Lung (tissue), 11 donors: ENCODE measurements at regions not wholly inside any gene's neighbourhood (a gene's known extent, or its start where the extent isn't known, plus 50 kb on each side); places are given as distances from the start of the nearest gene placed in this dataset.
A peak's percentile ranks its signal among the peaks of the same experiment; 100 is the strongest.

Experiments
- ATAC-seq: fragments of 200-7000 bp; cut with Tn5 transposase; one replicate; pipeline ENCODE4 v1.9.1; 2020; ENCODE audit warnings: moderate number of reproducible peaks; ENCODE audit not compliant: insufficient read depth, low FRiP score
- DNase-seq, 3 donors: peaks; one replicate each; pipeline ENCODE4 v3.0.0-alpha.2; 2013 to 2017
- H3K27ac ChIP-seq, 2 donors: one replicate each; pipeline ENCODE4 v1.5.1; 2013; ENCODE audit warnings: mild to moderate bottlenecking in 2 of 2, moderate library complexity in 2 of 2, control low read depth in 1 of 2, inconsistent platforms in 1 of 2, low read depth in 1 of 2, low read length in 1 of 2
- H3K27me3 ChIP-seq, 3 donors: one replicate each; pipeline ENCODE4 v1.5.1; 2013; ENCODE audit warnings: low read length in 2 of 3; ENCODE audit not compliant: control insufficient read depth in 3 of 3, insufficient read depth in 3 of 3
- H3K36me3 ChIP-seq, 4 donors: one replicate each; pipeline ENCODE4 v1.5.1; 2013; ENCODE audit warnings: low read length in 4 of 4, mild to moderate bottlenecking in 1 of 4, moderate library complexity in 1 of 4; ENCODE audit not compliant: control insufficient read depth in 4 of 4, insufficient read depth in 4 of 4
- H3K4me1 ChIP-seq, 5 donors: one replicate each; pipeline ENCODE4 v1.5.1; 2013; ENCODE audit warnings: low read length in 5 of 5, mild to moderate bottlenecking in 2 of 5, moderate library complexity in 1 of 5; ENCODE audit not compliant: control insufficient read depth in 5 of 5, insufficient read depth in 5 of 5
- H3K4me3 ChIP-seq: one replicate; pipeline ENCODE4 v1.5.1; 2013; ENCODE audit warnings: mild to moderate bottlenecking, control low read depth, moderate library complexity
- H3K9ac ChIP-seq, 2 donors: one replicate each; pipeline ENCODE4 v1.5.1; 2013; ENCODE audit warnings: low read length in 2 of 2, control low read depth in 1 of 2; ENCODE audit not compliant: insufficient read depth in 1 of 2
- H3K9me3 ChIP-seq, 4 donors: one replicate each; pipeline ENCODE4 v1.5.1; 2013; ENCODE audit warnings: low read length in 3 of 4, mild to moderate bottlenecking in 1 of 4, moderate library complexity in 1 of 4; ENCODE audit not compliant: control insufficient read depth in 4 of 4, insufficient read depth in 3 of 4
- WGBS, 2 donors: extraction: QIAGEN DNeasy Blood & Tissue Kit; methylation state at CpG; one replicate each; pipeline ENCODE4 v1.1.7; 2013; 5-methylcytosine and 5-hydroxymethylcytosine counted together
- TF ChIP-seq, protein P1 (sequence below): IDR thresholded peaks from 2 replicates; pipeline ENCODE4 v1.5.1; 2012; ENCODE audit warnings: mild to moderate bottlenecking; ENCODE audit errors: control extremely low read depth, extremely low read depth
- donor health status: control.
- donor health status: control.
- donor health status: Bipolar disorder and iron deficiency.
- donor health status: healthy.
- donor health status: DM: yes; HTN: yes; CAD: no.

DNA sequence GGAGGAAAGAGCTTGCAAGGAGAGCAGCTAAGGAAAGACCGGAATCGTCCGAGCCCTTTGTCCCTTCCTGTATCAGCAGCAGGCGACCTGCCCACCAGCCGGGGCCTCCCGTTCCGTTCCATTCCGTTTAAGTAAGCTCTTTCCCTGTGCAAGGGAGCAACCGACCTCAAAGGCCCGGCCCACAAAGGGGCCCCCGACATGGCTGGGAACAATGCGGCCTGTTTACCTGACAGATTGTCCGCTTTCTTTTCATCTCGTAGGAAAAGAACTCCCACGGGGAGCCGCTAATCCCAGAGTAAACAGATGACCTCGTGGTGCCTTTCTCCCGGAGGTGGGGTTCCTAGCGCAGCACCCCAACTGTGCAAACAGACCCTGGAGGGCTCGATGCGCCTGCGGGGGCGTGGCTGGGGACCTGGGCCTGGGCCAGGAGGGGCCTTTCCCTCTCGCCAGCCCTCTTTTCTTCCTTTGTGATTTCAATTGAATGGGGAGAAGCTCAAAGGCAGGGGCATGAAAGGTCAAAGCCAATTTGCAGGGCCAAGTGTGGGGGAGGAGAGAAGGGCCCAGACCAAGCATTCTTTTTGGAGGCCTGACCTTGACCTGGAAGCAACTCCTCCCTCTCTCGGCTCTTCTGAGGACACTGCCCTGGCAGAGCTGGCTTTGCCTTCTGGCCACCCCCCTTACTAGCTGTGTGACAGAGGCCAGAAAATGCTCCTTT, 120.2 kb downstream of the INHBB start:
- ATAC-seq, result no peak

DNA sequence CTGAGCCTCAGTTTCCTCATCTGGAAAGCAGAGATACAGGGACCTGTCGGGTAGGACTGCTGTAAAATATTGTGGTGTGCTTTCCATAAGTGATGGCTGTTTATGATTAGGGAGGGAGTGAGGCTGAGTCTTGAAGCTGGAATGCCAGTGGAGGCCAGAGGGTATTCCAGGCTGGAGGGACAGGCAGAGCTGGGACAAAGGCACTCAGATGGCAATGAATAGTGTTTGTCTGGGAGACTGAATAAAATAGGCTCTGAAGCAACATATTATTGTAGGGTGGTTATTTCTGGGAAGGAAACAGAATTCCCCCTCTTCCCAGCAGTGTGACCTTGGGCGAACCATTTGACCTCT, 120.7 kb downstream of the INHBB start:
- H3K27ac ChIP-seq, result no peak overlapping the region
- no peak overlapping the region for H3K9ac ChIP-seq
- no peak for ATAC-seq
- TF ChIP-seq, protein P1, sequence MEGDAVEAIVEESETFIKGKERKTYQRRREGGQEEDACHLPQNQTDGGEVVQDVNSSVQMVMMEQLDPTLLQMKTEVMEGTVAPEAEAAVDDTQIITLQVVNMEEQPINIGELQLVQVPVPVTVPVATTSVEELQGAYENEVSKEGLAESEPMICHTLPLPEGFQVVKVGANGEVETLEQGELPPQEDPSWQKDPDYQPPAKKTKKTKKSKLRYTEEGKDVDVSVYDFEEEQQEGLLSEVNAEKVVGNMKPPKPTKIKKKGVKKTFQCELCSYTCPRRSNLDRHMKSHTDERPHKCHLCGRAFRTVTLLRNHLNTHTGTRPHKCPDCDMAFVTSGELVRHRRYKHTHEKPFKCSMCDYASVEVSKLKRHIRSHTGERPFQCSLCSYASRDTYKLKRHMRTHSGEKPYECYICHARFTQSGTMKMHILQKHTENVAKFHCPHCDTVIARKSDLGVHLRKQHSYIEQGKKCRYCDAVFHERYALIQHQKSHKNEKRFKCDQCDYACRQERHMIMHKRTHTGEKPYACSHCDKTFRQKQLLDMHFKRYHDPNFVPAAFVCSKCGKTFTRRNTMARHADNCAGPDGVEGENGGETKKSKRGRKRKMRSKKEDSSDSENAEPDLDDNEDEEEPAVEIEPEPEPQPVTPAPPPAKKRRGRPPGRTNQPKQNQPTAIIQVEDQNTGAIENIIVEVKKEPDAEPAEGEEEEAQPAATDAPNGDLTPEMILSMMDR, result no peak
- WGBS, 2 donors, result 90 to 91% methylated on average over 2 of the region's 2 CpGs
- peaks cover 0 to under 1% (median 0%) of the 10 kb centered on the region in 4 donors for H3K9me3 ChIP-seq
- no peak for DNase-seq
- H3K36me3 ChIP-seq, result no peaks in the 10 kb centered on the region
- no peak overlapping the region for H3K4me3 ChIP-seq
- H3K27me3 ChIP-seq, result no peaks in the 10 kb centered on the region
- peaks cover 6 to 32% (median 15%) of the 10 kb centered on the region in 5 donors for H3K4me1 ChIP-seq

More for the DNA sequence above, 120.2 kb downstream of the INHBB start:
- Histone ChIP-seq H3K27me3 (no peaks in the 10 kb centered on the region), H3K36me3 (no peaks in the 10 kb centered on the region), H3K27ac (no peak overlapping the region), H3K4me1 (peaks cover 6 to 32% (median 15%) of the 10 kb centered on the region in 5 donors), H3K9ac (no peak overlapping the region), H3K9me3 (no peaks in the 10 kb centered on the region), H3K4me3 (no peak overlapping the region)
- DNase-seq, result peak; percentile 34 to 53 (median 48)
- 50 to 73% methylated on average over 25 of the region's 25 CpGs for WGBS, 2 donors
- TF ChIP-seq, protein P1, result no peak

DNA sequence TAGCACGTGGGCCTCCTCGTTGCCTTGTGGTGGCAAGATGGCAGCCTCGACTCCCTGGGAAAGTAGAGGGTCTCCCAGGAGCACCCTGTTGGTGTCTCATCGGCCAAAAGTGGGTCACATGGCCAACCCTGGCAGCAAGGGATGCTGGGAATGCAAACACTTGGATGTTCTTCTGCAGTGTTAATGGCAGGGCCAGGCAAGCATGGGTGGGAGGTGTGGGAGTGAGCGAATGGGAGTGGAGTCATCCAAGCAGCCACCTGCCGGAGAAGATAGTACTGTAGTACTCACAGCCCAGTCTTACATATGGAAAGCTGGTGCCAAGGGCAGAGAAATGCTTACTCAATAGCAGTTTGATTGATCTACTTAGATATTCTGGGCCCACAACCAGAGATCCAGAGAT, 122.2 kb downstream of the INHBB start:
- peak in 1 of 3 donors; percentile 23 for DNase-seq
- peaks cover 6 to 32% (median 15%) of the 10 kb centered on the region in 5 donors for H3K4me1 ChIP-seq
- no peaks in the 10 kb centered on the region for H3K27me3 ChIP-seq
- no peak overlapping the region for H3K4me3 ChIP-seq
- H3K27ac ChIP-seq, result no peak overlapping the region
- 87 to 96% methylated on average over 6 of the region's 6 CpGs for WGBS, 2 donors
- peaks cover 0 to 8% (median 2%) of the 10 kb centered on the region in 4 donors for H3K9me3 ChIP-seq
- ATAC-seq, result no peak
- TF ChIP-seq, protein P1, result no peak
- no peaks in the 10 kb centered on the region for H3K36me3 ChIP-seq
- no peak overlapping the region for H3K9ac ChIP-seq
